Vagina (tissue), 2 donors: ENCODE measurements at regions not wholly inside any gene's neighbourhood (a gene's known extent, or its start where the extent isn't known, plus 50 kb on each side); places are given as distances from the start of the nearest gene placed in this dataset.
A peak's percentile ranks its signal among the peaks of the same experiment; 100 is the strongest.

ENCODE experiments used
- DNase-seq, 2 donors: peaks; one replicate each; pipeline ENCODE4 v3.0.0-alpha.2; 2017; ENCODE audit errors: extremely low spot score in 2 of 2
- H3K27ac ChIP-seq: fragments of 200-600 bp; sonication (generic); one replicate; pipeline ENCODE4 v1.5.1; 2019
- H3K27me3 ChIP-seq: fragments of 200-600 bp; sonication (generic); one replicate; pipeline ENCODE4 v1.5.1; 2019
- H3K36me3 ChIP-seq, 2 donors: fragments of 200-600 bp; sonication (generic); one replicate each; pipeline ENCODE4 v1.5.1; 2017 to 2019
- H3K4me1 ChIP-seq: fragments of 200-600 bp; sonication (generic); one replicate; pipeline ENCODE4 v1.5.1; 2019
- H3K4me3 ChIP-seq, 2 donors: fragments of 200-600 bp; sonication (generic); 1 replicate in 1 of 2; 2 replicates in 1 of 2; pipeline ENCODE4 v1.5.1; 2016 to 2019
- H3K9me3 ChIP-seq: fragments of 200-600 bp; sonication (generic); one replicate; pipeline ENCODE4 v1.5.1; 2019
- CTCF ChIP-seq, 3 experiments: fragments of 450-650 bp in 2 of 3; fragments of 200-600 bp in 1 of 3; sonication (generic) in 1 of 3; IDR thresholded peaks; one replicate each; pipeline ENCODE4 v1.5.1; 2017 to 2019; ENCODE audit warnings: antibody characterized with exemption in 3 of 3, mild to moderate bottlenecking in 2 of 3, moderate library complexity in 2 of 3
- POLR2A ChIP-seq, 2 donors: fragments of 450-650 bp; IDR thresholded peaks; one replicate each; pipeline ENCODE4 v1.6.1; 2017; ENCODE audit warnings: antibody characterized with exemption in 2 of 2, mild to moderate bottlenecking in 2 of 2, moderate library complexity in 2 of 2
- POLR2AphosphoS5 ChIP-seq, 2 donors: sonication (generic); formaldehyde crosslinking; IDR thresholded peaks; one replicate each; pipeline ENCODE4 v1.9.0; 2017; ENCODE audit warnings: antibody characterized with exemption in 2 of 2, mild to moderate bottlenecking in 2 of 2, low read depth in 1 of 2; ENCODE audit not compliant: insufficient read depth in 1 of 2
- intact Hi-C: fragments of 100-400 bp; cut with DNase I; formaldehyde crosslinking; loops from one replicate; pipeline ENCODE4 v1.15.1; 2023

DNA sequence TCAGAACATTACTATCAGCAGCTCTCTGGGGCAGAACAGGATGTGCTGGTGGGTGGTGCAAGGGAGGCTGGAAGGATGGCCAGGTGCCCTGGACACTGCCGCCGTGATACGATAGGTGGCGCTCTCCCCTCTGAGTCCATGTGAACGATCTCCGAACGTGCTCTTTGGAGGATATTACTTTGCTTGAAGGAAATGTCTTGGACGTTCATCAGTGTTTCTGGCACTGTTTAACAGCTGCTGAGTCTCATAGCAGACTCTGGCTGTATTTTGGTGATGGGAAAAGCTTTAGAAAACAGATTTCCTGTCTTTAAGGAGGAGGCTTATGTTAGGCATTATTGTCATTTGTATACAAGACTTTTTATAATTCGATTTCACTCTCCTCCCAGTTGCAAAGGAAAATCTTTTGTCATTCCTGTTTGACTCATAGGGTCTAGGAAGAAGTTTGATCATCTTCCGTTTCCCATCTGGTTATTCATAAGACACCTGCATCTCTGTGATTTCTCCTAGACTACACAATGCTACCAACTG is 386.2 kb upstream of the ADGRL2 start:
- Histone ChIP-seq H3K36me3 (no peaks in the 10 kb centered on the region), H3K9me3 (no peaks in the 10 kb centered on the region), H3K4me3 (no peak overlapping the region), H3K27ac (no peak overlapping the region), H3K4me1 (peaks cover 4% of the 10 kb centered on the region), H3K27me3 (no peaks in the 10 kb centered on the region)
- TF ChIP-seq POLR2A (IDR thresholded peaks at IDR 0.05) = no peak
- TF ChIP-seq POLR2AphosphoS5 (IDR thresholded peaks at IDR 0.05; ENCODE audit: insufficient read depth in 1 of 2, low read depth in 1 of 2) = peak in 1 of 2 donors; percentile 56
- TF ChIP-seq CTCF (IDR thresholded peaks at IDR 0.05) = peak in 2 of 3 experiments; percentile 64 to 66
- intact Hi-C loops = no loop called here
- no peak for DNase-seq

- Histone ChIP-seq H3K4me3 (no peak overlapping the region), H3K27me3 (no peaks in the 10 kb centered on the region), H3K27ac (no peak overlapping the region), H3K9me3 (no peaks in the 10 kb centered on the region), H3K4me1 (peaks cover 4% of the 10 kb centered on the region), H3K36me3 (no peaks in the 10 kb centered on the region)
- no peak for DNase-seq
- intact Hi-C loops = no loop called here
- TF ChIP-seq POLR2AphosphoS5 (IDR thresholded peaks at IDR 0.05; ENCODE audit: insufficient read depth in 1 of 2, low read depth in 1 of 2) (no peak), CTCF (IDR thresholded peaks at IDR 0.05) (no peak), POLR2A (IDR thresholded peaks at IDR 0.05) (no peak)
These were observed 387.8 kb upstream of the ADGRL2 start for GRCh38 chr1:81412954-81413353.

DNA sequence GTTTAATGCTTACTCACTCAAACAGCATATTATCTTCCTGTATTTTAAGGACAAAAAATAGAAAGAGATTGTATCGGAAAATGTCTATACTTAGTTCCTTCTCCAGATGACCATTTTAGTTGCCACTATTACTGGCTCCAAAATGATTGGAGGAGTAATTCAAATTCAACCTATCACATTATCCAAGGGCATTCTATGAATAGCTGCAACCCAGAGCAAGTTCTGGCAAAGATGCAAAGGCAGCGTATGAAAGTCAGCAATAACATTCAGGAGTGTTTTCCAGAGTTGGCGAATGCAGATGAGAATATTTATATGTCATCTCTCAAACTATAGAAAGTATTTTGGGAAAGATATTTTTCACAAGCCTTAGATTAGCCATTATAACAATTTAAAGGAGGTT is 389.8 kb upstream of the ADGRL2 start:
- no peaks in the 10 kb centered on the region for H3K27me3 ChIP-seq
- intact Hi-C loops = no loop called here
- no peak overlapping the region for H3K27ac ChIP-seq
- H3K9me3 ChIP-seq = no peaks in the 10 kb centered on the region
- H3K4me3 ChIP-seq = no peak overlapping the region
- H3K4me1 ChIP-seq = peaks cover 4% of the 10 kb centered on the region
- TF ChIP-seq CTCF (IDR thresholded peaks at IDR 0.05) (no peak), POLR2AphosphoS5 (IDR thresholded peaks at IDR 0.05; ENCODE audit: insufficient read depth in 1 of 2, low read depth in 1 of 2) (no peak), POLR2A (IDR thresholded peaks at IDR 0.05) (no peak)
- no peaks in the 10 kb centered on the region for H3K36me3 ChIP-seq
- DNase-seq = no peak

DNA sequence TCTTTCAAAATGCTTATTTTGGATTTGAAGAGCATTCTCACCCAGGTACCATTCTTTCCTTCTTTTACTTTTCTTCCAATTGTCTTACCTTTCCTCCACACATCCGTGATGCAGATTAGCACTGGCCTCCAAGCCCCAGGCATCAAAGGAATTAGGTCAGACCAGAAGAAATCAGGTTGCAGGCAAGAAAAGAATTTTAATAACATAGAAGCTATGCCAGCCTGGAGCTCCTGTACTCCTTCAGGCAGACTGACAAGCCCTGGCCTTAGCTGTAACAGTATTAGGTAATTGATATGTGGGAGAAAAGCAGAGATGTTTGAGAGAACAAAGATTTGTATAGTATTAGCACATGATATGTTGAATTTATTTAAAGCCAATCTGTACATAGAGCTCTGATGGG is 390.4 kb upstream of the ADGRL2 start:
- no peak for DNase-seq
- Histone ChIP-seq H3K27ac (no peak overlapping the region), H3K36me3 (no peaks in the 10 kb centered on the region), H3K9me3 (no peaks in the 10 kb centered on the region), H3K4me1 (peaks cover 4% of the 10 kb centered on the region), H3K4me3 (no peak overlapping the region), H3K27me3 (no peaks in the 10 kb centered on the region)
- intact Hi-C loops = no loop called here
- no peak for TF ChIP-seq POLR2A (IDR thresholded peaks at IDR 0.05)
- no peak for TF ChIP-seq POLR2AphosphoS5 (IDR thresholded peaks at IDR 0.05; ENCODE audit: insufficient read depth in 1 of 2, low read depth in 1 of 2)
- no peak for TF ChIP-seq CTCF (IDR thresholded peaks at IDR 0.05)

DNA sequence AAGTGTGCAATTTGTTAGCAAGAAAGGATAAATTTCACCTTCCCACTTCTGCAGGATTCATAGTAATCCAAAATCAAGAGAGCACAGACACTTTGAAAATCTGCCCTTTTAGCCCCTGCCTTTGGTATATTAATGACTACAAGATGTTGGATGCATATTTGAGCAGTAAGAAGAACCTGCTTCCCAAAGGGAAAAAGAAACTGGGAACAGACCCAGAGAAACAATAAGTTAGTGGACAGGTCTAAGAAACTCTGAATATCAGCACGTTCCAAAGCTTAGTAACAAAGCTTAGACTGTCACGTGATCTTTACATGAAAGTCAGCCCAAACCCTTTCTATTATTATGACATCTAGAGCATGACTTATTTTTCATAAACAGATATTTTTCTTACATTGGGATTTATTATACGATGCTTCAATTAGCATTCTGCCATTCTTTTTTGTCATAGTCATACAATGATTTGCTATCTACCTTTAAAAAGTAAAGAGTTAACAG is 390.9 kb upstream of the ADGRL2 start:
- intact Hi-C loops = no loop called here
- DNase-seq = no peak
- H3K27ac ChIP-seq = no peak overlapping the region
- H3K36me3 ChIP-seq = no peaks in the 10 kb centered on the region
- H3K4me1 ChIP-seq = peaks cover 4% of the 10 kb centered on the region
- no peak for TF ChIP-seq CTCF (IDR thresholded peaks at IDR 0.05)
- no peak for TF ChIP-seq POLR2AphosphoS5 (IDR thresholded peaks at IDR 0.05; ENCODE audit: insufficient read depth in 1 of 2, low read depth in 1 of 2)
- no peak for TF ChIP-seq POLR2A (IDR thresholded peaks at IDR 0.05)
- no peaks in the 10 kb centered on the region for H3K27me3 ChIP-seq
- H3K9me3 ChIP-seq = no peaks in the 10 kb centered on the region
- no peak overlapping the region for H3K4me3 ChIP-seq
